Caco-2 (cell line): ENCODE measurements at regions not wholly inside any gene's neighbourhood (a gene's known extent, or its start where the extent isn't known, plus 50 kb on each side); places are given as distances from the start of the nearest gene placed in this dataset.

Experiments
- BruUV-seq: library from RNA; stranded (reverse); fragments of 400-500 nt; replicated peaks from 2 replicates; lab custom pipeline; 2021; lab: Mats Ljungman, UMichigan
- CTCF ChIA-PET: fragments of 300-600 bp; sonication (Branson Sonifier 250); formaldehyde crosslinking; loops from one replicate; lab custom pipeline; 2022; ENCODE audit warnings: antibody characterized with exemption; lab: Charles Lee
- POLR2A ChIA-PET: fragments of 300-600 bp; sonication (Branson Sonifier 250); formaldehyde crosslinking; loops from one replicate; lab custom pipeline; 2022; ENCODE audit warnings: antibody characterized with exemption; lab: Charles Lee
- DNase-seq, 2 experiments: peaks; one replicate each; pipeline versions ENCODE4 v3.0.0 to v3.0.0-alpha.2; 2020 to 2022
- H3K27me3 ChIP-seq: replicated peaks from 2 replicates; pipeline ENCODE4 v1.6.0; 2011; ENCODE audit warnings: low read length; ENCODE audit not compliant: control insufficient read depth, insufficient read depth
- H3K36me3 ChIP-seq: 2 replicates; pipeline ENCODE4 v1.5.1; 2011; ENCODE audit warnings: low read length; ENCODE audit not compliant: control insufficient read depth, insufficient read depth
- H3K4me1 ChIP-seq: fragments of 250-450 bp; sonication (Bioruptor Pico); 2 replicates; pipeline ENCODE4 v1.5.1; 2020; ENCODE audit warnings: mild to moderate bottlenecking
- H3K4me3 ChIP-seq: 2 replicates; pipeline ENCODE4 v1.5.1; 2011; ENCODE audit warnings: low read depth, mild to moderate bottlenecking, control low read depth, low read length
- H3K9me3 ChIP-seq: fragments of 250-450 bp; sonication (Bioruptor Pico); 2 replicates; pipeline ENCODE4 v1.5.1; 2020; ENCODE audit warnings: mild to moderate bottlenecking, moderate library complexity
- H3K27ac Mint-ChIP-seq: one replicate; pipeline ENCODE4 v1.8.0; 2022; ENCODE audit warnings: mixed read lengths; ENCODE audit not compliant: unreplicated experiment
- H3K27me3 Mint-ChIP-seq: one replicate; pipeline ENCODE4 v1.8.0; 2022; ENCODE audit warnings: mixed read lengths; ENCODE audit not compliant: insufficient read depth, unreplicated experiment
- H3K36me3 Mint-ChIP-seq: one replicate; pipeline ENCODE4 v1.8.0; 2022; ENCODE audit warnings: mild to moderate bottlenecking, mixed read lengths; ENCODE audit not compliant: insufficient read depth, unreplicated experiment
- H3K4me1 Mint-ChIP-seq: one replicate; pipeline ENCODE4 v1.8.0; 2022; ENCODE audit warnings: low read depth, mixed read lengths; ENCODE audit not compliant: unreplicated experiment
- H3K4me3 Mint-ChIP-seq: one replicate; pipeline ENCODE4 v1.8.0; 2022; ENCODE audit warnings: mild to moderate bottlenecking, moderate library complexity, mixed read lengths; ENCODE audit not compliant: unreplicated experiment
- H3K9me3 Mint-ChIP-seq: one replicate; pipeline ENCODE4 v1.8.0; 2022; ENCODE audit warnings: mixed read lengths; ENCODE audit not compliant: unreplicated experiment
- intact Hi-C: fragments of 100-400 bp; cut with micrococcal nuclease; formaldehyde crosslinking; loops from one replicate; pipeline ENCODE4 v1.10.0; 2022; ENCODE audit not compliant: unreplicated experiment
- TF ChIP-seq, protein P1 (sequence below), 2 experiments: fragments of 200-600 bp in 1 of 2; IDR thresholded peaks; 1 replicate in 1 of 2; 2 replicates in 1 of 2; pipeline versions ENCODE4 v1.5.1 to v1.8.0; 2011 to 2022; ENCODE audit warnings: antibody characterized with exemption in 1 of 2, control low read depth in 1 of 2, inconsistent platforms in 1 of 2, low read depth in 1 of 2, low read length in 1 of 2, mild to moderate bottlenecking in 1 of 2, moderate library complexity in 1 of 2; ENCODE audit not compliant: insufficient read depth in 1 of 2, severe bottlenecking in 1 of 2, unreplicated experiment in 1 of 2

DNA sequence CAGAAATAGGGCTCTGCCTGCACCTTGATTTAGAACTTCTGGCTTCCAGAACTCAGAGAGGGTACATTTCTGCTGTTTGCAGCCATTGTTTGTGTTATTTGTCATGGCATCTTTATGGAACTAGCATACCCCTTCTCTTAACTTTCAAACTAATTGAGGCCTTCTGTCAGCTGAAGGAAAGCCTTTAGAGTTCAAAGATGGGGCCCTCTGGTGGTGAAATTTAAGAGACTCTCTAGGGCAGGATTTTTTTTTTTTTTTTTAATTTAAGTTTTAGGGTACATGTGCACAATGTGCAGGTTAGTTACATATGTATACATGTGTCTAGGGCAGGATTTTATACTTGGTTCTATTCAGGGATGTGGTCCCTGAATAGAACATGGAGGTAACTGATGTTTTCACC lies 260.6 kb upstream of the LINC00305 start:
- Mint-ChIP-seq H3K4me1 (peaks cover 7% of the 10 kb centered on the region), H3K9me3 (no peaks in the 10 kb centered on the region), H3K36me3 (no peaks in the 10 kb centered on the region), H3K27me3 (no peaks in the 10 kb centered on the region), H3K27ac (no peak overlapping the region), H3K4me3 (no peak overlapping the region)
- Histone ChIP-seq H3K4me3 (no peak overlapping the region), H3K27me3 (no peaks in the 10 kb centered on the region), H3K36me3 (no peaks in the 10 kb centered on the region), H3K9me3 (no peaks in the 10 kb centered on the region), H3K4me1 (no peaks in the 10 kb centered on the region)
- TF ChIP-seq, protein P1, sequence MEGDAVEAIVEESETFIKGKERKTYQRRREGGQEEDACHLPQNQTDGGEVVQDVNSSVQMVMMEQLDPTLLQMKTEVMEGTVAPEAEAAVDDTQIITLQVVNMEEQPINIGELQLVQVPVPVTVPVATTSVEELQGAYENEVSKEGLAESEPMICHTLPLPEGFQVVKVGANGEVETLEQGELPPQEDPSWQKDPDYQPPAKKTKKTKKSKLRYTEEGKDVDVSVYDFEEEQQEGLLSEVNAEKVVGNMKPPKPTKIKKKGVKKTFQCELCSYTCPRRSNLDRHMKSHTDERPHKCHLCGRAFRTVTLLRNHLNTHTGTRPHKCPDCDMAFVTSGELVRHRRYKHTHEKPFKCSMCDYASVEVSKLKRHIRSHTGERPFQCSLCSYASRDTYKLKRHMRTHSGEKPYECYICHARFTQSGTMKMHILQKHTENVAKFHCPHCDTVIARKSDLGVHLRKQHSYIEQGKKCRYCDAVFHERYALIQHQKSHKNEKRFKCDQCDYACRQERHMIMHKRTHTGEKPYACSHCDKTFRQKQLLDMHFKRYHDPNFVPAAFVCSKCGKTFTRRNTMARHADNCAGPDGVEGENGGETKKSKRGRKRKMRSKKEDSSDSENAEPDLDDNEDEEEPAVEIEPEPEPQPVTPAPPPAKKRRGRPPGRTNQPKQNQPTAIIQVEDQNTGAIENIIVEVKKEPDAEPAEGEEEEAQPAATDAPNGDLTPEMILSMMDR (IDR thresholded peaks at IDR 0.05; ENCODE audit: insufficient read depth in 1 of 2, low read depth in 1 of 2, low read length in 1 of 2, severe bottlenecking in 1 of 2, unreplicated experiment in 1 of 2), result peak; percentile 19 to 24
- DNase-seq, result peak in 1 of 2 experiments; percentile 14
- POLR2A ChIA-PET, result no interaction called here
- BruUV-seq, result no TSS peak
- intact Hi-C loops, result loop anchor here (1.0 kb wide), 1 partner anchor 165 kb away; no protein-coding TSS in a partner anchor
- CTCF ChIA-PET, result interaction anchor here (0.7 to 1.7 kb wide), 3 partner anchors 162 to 392 kb away, joined by 3 read pairs; no protein-coding TSS in a partner anchor

DNA sequence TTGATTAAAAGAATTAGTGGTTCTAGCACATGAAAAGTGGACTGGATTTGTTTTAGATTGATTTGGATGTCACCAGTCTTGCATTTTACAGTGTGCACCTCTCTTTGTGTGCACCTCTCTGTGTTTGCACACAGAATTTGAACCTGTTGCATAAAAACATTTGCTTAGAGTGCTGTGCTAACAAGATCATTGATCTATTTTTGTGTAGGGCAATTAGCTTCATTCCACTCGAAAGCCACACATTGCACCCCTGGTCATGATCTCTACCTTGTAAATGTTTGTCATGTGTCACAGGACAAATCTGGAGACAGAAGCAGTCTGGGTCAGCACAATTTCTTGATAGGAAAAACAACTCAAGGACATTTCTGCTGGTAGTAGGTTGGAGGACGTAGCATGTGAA lies 258.7 kb upstream of the LINC00305 start:
- no peak overlapping the region for H3K4me3 ChIP-seq
- TF ChIP-seq, protein P1 (IDR thresholded peaks at IDR 0.05; ENCODE audit: insufficient read depth in 1 of 2, low read depth in 1 of 2, low read length in 1 of 2, severe bottlenecking in 1 of 2, unreplicated experiment in 1 of 2), result no peak
- ChIA-PET CTCF (no interaction called here), POLR2A (no interaction called here)
- no peak for DNase-seq
- H3K4me3 Mint-ChIP-seq, result no peak overlapping the region
- H3K36me3 ChIP-seq, result no peaks in the 10 kb centered on the region
- intact Hi-C loops, result no loop called here
- H3K4me1 ChIP-seq, result no peaks in the 10 kb centered on the region
- no peaks in the 10 kb centered on the region for H3K27me3 ChIP-seq
- H3K36me3 Mint-ChIP-seq, result no peaks in the 10 kb centered on the region
- BruUV-seq, result no TSS peak
- no peak overlapping the region for H3K27ac Mint-ChIP-seq
- no peaks in the 10 kb centered on the region for H3K9me3 ChIP-seq
- H3K4me1 Mint-ChIP-seq, result peaks cover 7% of the 10 kb centered on the region
- H3K27me3 Mint-ChIP-seq, result no peaks in the 10 kb centered on the region
- H3K9me3 Mint-ChIP-seq, result no peaks in the 10 kb centered on the region

DNA sequence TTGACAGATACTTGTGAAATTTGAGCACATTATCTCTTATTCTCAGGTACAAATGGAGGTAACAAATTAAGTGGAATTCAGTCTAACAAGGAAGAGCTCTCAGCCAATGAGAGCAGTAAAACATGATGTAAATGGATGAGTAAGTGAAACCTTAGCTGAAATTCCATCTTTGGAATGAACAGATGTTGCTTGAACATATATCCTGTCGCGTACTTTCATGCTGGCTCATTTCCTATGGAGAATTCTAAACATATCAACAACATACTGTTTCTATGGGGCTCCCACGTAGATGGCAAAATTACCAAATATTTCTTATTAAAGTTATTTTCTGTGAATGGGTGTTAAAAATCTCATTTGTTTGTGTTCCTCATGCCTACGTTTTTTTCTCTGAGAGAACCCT lies 256.3 kb upstream of the LINC00305 start:
- intact Hi-C loops, result no loop called here
- Histone ChIP-seq H3K36me3 (no peaks in the 10 kb centered on the region), H3K4me1 (no peaks in the 10 kb centered on the region), H3K9me3 (no peaks in the 10 kb centered on the region), H3K4me3 (no peak overlapping the region), H3K27me3 (no peaks in the 10 kb centered on the region)
- Mint-ChIP-seq H3K27ac (no peak overlapping the region), H3K9me3 (no peaks in the 10 kb centered on the region), H3K4me1 (no peaks in the 10 kb centered on the region), H3K27me3 (no peaks in the 10 kb centered on the region), H3K4me3 (no peak overlapping the region), H3K36me3 (no peaks in the 10 kb centered on the region)
- no peak for DNase-seq
- TF ChIP-seq, protein P1 (IDR thresholded peaks at IDR 0.05; ENCODE audit: insufficient read depth in 1 of 2, low read depth in 1 of 2, low read length in 1 of 2, severe bottlenecking in 1 of 2, unreplicated experiment in 1 of 2), result no peak
- ChIA-PET CTCF (no interaction called here), POLR2A (no interaction called here)
- BruUV-seq, result no TSS peak
